GM23338 (cell line): ENCODE measurements at regions not wholly inside any gene's neighbourhood (a gene's known extent, or its start where the extent isn't known, plus 50 kb on each side); places are given as distances from the start of the nearest gene placed in this dataset.

Source experiments
- ATAC-seq: fragments of 200-7000 bp; cut with Tn5 transposase; 3 replicates; pipeline ENCODE4 v1.9.1; 2020
- DNase-seq: peaks from one replicate; pipeline ENCODE4 v3.0.0-alpha.2; 2015; ENCODE audit warnings: low spot score
- H2AFZ ChIP-seq: fragments of 200-600 bp; sonication (generic); 2 replicates; pipeline ENCODE4 v1.8.0; 2016; ENCODE audit warnings: antibody characterized with exemption, mild to moderate bottlenecking, moderate library complexity
- H3F3A ChIP-seq: fragments of 200-600 bp; sonication (generic); replicated peaks from 2 replicates; pipeline ENCODE4 v1.8.0; 2017; ENCODE audit warnings: antibody characterized with exemption, mixed run types, low read depth
- H3K27ac ChIP-seq: fragments of 200-600 bp; sonication (generic); 2 replicates; pipeline ENCODE4 v1.6.1; 2016; ENCODE audit warnings: low read depth
- H3K27me3 ChIP-seq: fragments of 200-600 bp; sonication (generic); 2 replicates; pipeline ENCODE4 v1.8.0; 2016; ENCODE audit warnings: mild to moderate bottlenecking, mixed run types, moderate library complexity; ENCODE audit not compliant: insufficient read depth
- H3K36me3 ChIP-seq: fragments of 200-600 bp; sonication (generic); 2 replicates; pipeline ENCODE4 v1.8.0; 2016; ENCODE audit warnings: mild to moderate bottlenecking; ENCODE audit not compliant: insufficient read depth
- H3K4me1 ChIP-seq: fragments of 200-600 bp; sonication (generic); 2 replicates; pipeline ENCODE4 v1.8.0; 2016; ENCODE audit warnings: mild to moderate bottlenecking, moderate library complexity; ENCODE audit not compliant: insufficient read depth
- H3K4me2 ChIP-seq: fragments of 200-600 bp; sonication (generic); 2 replicates; pipeline ENCODE4 v1.7.1; 2017; ENCODE audit warnings: mixed run types
- H3K4me3 ChIP-seq: fragments of 200-600 bp; sonication (generic); 2 replicates; pipeline ENCODE4 v1.6.1; 2016; ENCODE audit warnings: mixed run types
- H3K79me2 ChIP-seq: fragments of 200-600 bp; sonication (generic); replicated peaks from 2 replicates; pipeline ENCODE4 v1.8.0; 2017; ENCODE audit warnings: mild to moderate bottlenecking; ENCODE audit not compliant: insufficient read depth
- H3K9me2 ChIP-seq: fragments of 200-600 bp; sonication (generic); 2 replicates; pipeline ENCODE4 v1.8.0; 2017; ENCODE audit not compliant: insufficient read depth
- H4K20me1 ChIP-seq: fragments of 200-600 bp; sonication (generic); replicated peaks from 2 replicates; pipeline ENCODE4 v1.8.0; 2017; ENCODE audit warnings: mild to moderate bottlenecking; ENCODE audit not compliant: insufficient read depth
- H3K27ac Mint-ChIP-seq: 2 replicates; pipeline ENCODE4 v1.8.0; 2020; ENCODE audit warnings: inconsistent platforms, mild to moderate bottlenecking, moderate library complexity, mixed read lengths
- H3K27me3 Mint-ChIP-seq: 3 replicates; pipeline ENCODE4 v1.8.0; 2022; ENCODE audit warnings: low read depth, mild to moderate bottlenecking, moderate library complexity, mixed read lengths, inconsistent platforms; ENCODE audit not compliant: insufficient read depth, poor library complexity
- H3K36me3 Mint-ChIP-seq: 3 replicates; pipeline ENCODE4 v1.8.0; 2021; ENCODE audit warnings: low read depth, mild to moderate bottlenecking, inconsistent platforms, moderate library complexity, mixed read lengths
- H3K4me1 Mint-ChIP-seq: 3 replicates; pipeline ENCODE4 v1.8.0; 2020; ENCODE audit warnings: mild to moderate bottlenecking, inconsistent platforms, mixed read lengths
- H3K4me3 Mint-ChIP-seq: 3 replicates; pipeline ENCODE4 v1.8.0; 2021; ENCODE audit warnings: moderate library complexity, mild to moderate bottlenecking, inconsistent platforms, mixed read lengths
- H3K9me3 Mint-ChIP-seq: 3 replicates; pipeline ENCODE4 v1.8.0; 2020; ENCODE audit warnings: moderate library complexity, mild to moderate bottlenecking, inconsistent platforms, mixed read lengths
- CREB1 ChIP-seq: fragments of 250-450 bp; sonication (Bioruptor Pico); IDR thresholded peaks from 2 replicates; pipeline ENCODE4 v1.5.0; 2020; ENCODE audit warnings: low read depth, mild to moderate bottlenecking, moderate library complexity
- ETS1 ChIP-seq: IDR thresholded peaks from 2 replicates; pipeline ENCODE4 v1.6.1; 2016; ENCODE audit warnings: antibody characterized with exemption
- JUNB ChIP-seq: IDR thresholded peaks from one replicate; pipeline ENCODE4 v1.6.1; 2016; ENCODE audit warnings: antibody characterized with exemption; ENCODE audit not compliant: unreplicated experiment
- STAT1 ChIP-seq: IDR thresholded peaks from one replicate; pipeline ENCODE4 v1.6.1; 2016; ENCODE audit warnings: antibody characterized with exemption; ENCODE audit not compliant: unreplicated experiment
- ZNF331 ChIP-seq: fragments of 250-450 bp; sonication (Bioruptor Pico); IDR thresholded peaks from 2 replicates; pipeline ENCODE4 v1.5.0; 2020; ENCODE audit warnings: low read depth, mild to moderate bottlenecking, moderate library complexity
- TF ChIP-seq, protein P1 (sequence below), 2 experiments: fragments of 200-600 bp in 1 of 2; sonication (generic) in 1 of 2; conservative IDR thresholded peaks; 2 replicates each; pipeline versions ENCODE4 v1.5.1 to v1.6.1; 2016 to 2017; ENCODE audit warnings: antibody characterized with exemption in 2 of 2, low read depth in 2 of 2, mild to moderate bottlenecking in 2 of 2, moderate library complexity in 1 of 2
- TF ChIP-seq, protein P2 (sequence below): IDR thresholded peaks from one replicate; pipeline ENCODE4 v1.6.1; 2018; ENCODE audit warnings: antibody characterized with exemption; ENCODE audit not compliant: unreplicated experiment

- Mint-ChIP-seq H3K27ac (no peak overlapping the region), H3K27me3 (no peaks in the 10 kb centered on the region), H3K9me3 (no peaks in the 10 kb centered on the region), H3K4me1 (no peaks in the 10 kb centered on the region), H3K4me3 (no peak overlapping the region), H3K36me3 (no peaks in the 10 kb centered on the region)
- no peak overlapping the region for H3K4me3 ChIP-seq
- H3K27me3 ChIP-seq: no peaks in the 10 kb centered on the region
- H3K9me2 ChIP-seq: peaks cover 6% of the 10 kb centered on the region; the same call in 1 of the 2 replicates
- no peak overlapping the region for H3K4me2 ChIP-seq
- H3F3A ChIP-seq: no peaks in the 10 kb centered on the region
- TF ChIP-seq, protein P1, sequence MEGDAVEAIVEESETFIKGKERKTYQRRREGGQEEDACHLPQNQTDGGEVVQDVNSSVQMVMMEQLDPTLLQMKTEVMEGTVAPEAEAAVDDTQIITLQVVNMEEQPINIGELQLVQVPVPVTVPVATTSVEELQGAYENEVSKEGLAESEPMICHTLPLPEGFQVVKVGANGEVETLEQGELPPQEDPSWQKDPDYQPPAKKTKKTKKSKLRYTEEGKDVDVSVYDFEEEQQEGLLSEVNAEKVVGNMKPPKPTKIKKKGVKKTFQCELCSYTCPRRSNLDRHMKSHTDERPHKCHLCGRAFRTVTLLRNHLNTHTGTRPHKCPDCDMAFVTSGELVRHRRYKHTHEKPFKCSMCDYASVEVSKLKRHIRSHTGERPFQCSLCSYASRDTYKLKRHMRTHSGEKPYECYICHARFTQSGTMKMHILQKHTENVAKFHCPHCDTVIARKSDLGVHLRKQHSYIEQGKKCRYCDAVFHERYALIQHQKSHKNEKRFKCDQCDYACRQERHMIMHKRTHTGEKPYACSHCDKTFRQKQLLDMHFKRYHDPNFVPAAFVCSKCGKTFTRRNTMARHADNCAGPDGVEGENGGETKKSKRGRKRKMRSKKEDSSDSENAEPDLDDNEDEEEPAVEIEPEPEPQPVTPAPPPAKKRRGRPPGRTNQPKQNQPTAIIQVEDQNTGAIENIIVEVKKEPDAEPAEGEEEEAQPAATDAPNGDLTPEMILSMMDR (conservative IDR thresholded peaks at IDR 0.05; ENCODE audit: low read depth in 2 of 2): peak in 1 of 2 experiments; percentile 67; a peak in 3 of 4 replicates
- TF ChIP-seq ETS1: no peak
- no peaks in the 10 kb centered on the region for H3K79me2 ChIP-seq
- DNase-seq (peak; percentile 24), ATAC-seq (no peak)
- H3K4me1 ChIP-seq: no peaks in the 10 kb centered on the region
- H2AFZ ChIP-seq: no peak overlapping the region
- H4K20me1 ChIP-seq: no peaks in the 10 kb centered on the region
- H3K27ac ChIP-seq: no peak overlapping the region
- no peaks in the 10 kb centered on the region for H3K36me3 ChIP-seq
These were observed 175.1 kb upstream of the DAB2 start for GRCh38 chr5:39599721-39600431.

- H2AFZ ChIP-seq: peak overlapping the region; percentile 80
- H3K36me3 ChIP-seq: no peaks in the 10 kb centered on the region
- H3K27ac ChIP-seq: no peak overlapping the region
- ATAC-seq (no peak), DNase-seq (peak; percentile 21)
- Mint-ChIP-seq H3K4me1 (no peaks in the 10 kb centered on the region), H3K9me3 (no peaks in the 10 kb centered on the region), H3K27ac (no peak overlapping the region), H3K27me3 (no peaks in the 10 kb centered on the region), H3K4me3 (no peak overlapping the region), H3K36me3 (no peaks in the 10 kb centered on the region)
- no peak overlapping the region for H3K4me3 ChIP-seq
- H3K9me2 ChIP-seq: peaks cover 6% of the 10 kb centered on the region; the same call in 1 of the 2 replicates
- H3K79me2 ChIP-seq: no peaks in the 10 kb centered on the region
- H4K20me1 ChIP-seq: no peaks in the 10 kb centered on the region
- H3K4me2 ChIP-seq: no peak overlapping the region
- no peaks in the 10 kb centered on the region for H3K4me1 ChIP-seq
- no peaks in the 10 kb centered on the region for H3K27me3 ChIP-seq
- H3F3A ChIP-seq: no peaks in the 10 kb centered on the region
- TF ChIP-seq ZNF331 (CRISPR knock-in tag) (no peak), CREB1 (CRISPR knock-in tag) (no peak), JUNB (no peak), STAT1 (no peak)
- TF ChIP-seq, protein P1 (conservative IDR thresholded peaks at IDR 0.05; ENCODE audit: low read depth in 2 of 2): no peak
- TF ChIP-seq, protein P2, sequence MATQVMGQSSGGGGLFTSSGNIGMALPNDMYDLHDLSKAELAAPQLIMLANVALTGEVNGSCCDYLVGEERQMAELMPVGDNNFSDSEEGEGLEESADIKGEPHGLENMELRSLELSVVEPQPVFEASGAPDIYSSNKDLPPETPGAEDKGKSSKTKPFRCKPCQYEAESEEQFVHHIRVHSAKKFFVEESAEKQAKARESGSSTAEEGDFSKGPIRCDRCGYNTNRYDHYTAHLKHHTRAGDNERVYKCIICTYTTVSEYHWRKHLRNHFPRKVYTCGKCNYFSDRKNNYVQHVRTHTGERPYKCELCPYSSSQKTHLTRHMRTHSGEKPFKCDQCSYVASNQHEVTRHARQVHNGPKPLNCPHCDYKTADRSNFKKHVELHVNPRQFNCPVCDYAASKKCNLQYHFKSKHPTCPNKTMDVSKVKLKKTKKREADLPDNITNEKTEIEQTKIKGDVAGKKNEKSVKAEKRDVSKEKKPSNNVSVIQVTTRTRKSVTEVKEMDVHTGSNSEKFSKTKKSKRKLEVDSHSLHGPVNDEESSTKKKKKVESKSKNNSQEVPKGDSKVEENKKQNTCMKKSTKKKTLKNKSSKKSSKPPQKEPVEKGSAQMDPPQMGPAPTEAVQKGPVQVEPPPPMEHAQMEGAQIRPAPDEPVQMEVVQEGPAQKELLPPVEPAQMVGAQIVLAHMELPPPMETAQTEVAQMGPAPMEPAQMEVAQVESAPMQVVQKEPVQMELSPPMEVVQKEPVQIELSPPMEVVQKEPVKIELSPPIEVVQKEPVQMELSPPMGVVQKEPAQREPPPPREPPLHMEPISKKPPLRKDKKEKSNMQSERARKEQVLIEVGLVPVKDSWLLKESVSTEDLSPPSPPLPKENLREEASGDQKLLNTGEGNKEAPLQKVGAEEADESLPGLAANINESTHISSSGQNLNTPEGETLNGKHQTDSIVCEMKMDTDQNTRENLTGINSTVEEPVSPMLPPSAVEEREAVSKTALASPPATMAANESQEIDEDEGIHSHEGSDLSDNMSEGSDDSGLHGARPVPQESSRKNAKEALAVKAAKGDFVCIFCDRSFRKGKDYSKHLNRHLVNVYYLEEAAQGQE: no peak
These were observed 174.0 kb upstream of the DAB2 start for GRCh38 chr5:39598661-39599248.
